ENCODE measurements at regions not wholly inside any gene's neighbourhood (a gene's known extent, or its start where the extent isn't known, plus 50 kb on each side); places are given as distances from the start of the nearest gene placed in this dataset.

GRCh38 chr2:117714745-117715417, 99.6 kb upstream of the DDX18 start:
- DNase-seq (ENCODE audit: low spot score): no peak

- DNase-seq (ENCODE audit: low spot score): no peak
These were observed 98.0 kb upstream of the DDX18 start for GRCh38 chr2:117716505-117716904.

DNA sequence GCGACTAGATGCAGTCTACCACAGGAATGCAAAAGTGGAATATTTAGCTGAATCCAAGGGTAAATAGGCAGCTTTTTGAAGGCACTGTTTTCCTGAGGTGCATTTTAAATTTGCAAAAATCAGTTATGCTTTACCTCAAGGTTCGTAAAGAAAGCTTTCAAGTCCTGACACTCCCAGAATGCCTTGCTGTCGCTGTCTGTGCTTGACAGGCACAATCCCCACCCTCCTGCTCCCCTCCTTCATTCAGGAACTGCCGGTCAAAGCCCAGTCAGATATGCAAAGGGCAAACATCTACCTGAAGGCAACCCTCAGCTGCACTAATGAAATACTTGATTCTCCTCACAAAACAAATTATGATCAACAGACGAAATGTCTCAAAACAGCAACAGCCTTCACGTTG, 97.4 kb upstream of the DDX18 start:
- DNase-seq (ENCODE audit: low spot score): no peak

GRCh38 chr2:117718048-117718447, 96.4 kb upstream of the DDX18 start:
- no peak for DNase-seq (ENCODE audit: low spot score)

- DNase-seq (ENCODE audit: low spot score): no peak
These were observed 93.7 kb upstream of the DDX18 start for GRCh38 chr2:117720765-117721164.

DNA sequence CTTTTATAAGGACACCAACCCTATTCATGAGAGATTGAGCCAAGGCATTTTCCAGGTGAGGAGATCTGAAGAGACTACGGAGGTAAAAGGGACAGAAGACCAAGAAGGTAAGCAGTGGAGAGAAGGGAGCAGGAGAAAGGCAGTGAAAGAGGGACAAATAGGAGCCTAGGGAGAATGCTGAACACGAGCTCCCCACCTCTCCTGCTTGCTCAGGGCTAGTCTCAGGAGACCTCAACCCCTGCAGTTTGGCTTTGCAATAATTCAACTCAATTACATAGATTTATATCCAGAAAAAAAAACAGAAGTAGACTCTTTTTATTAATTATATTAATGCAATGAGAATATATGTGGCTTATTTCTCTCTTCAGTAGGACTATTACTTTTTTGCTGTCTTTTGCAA, 91.0 kb upstream of the DDX18 start:
- no peak for DNase-seq (ENCODE audit: low spot score)

DNA sequence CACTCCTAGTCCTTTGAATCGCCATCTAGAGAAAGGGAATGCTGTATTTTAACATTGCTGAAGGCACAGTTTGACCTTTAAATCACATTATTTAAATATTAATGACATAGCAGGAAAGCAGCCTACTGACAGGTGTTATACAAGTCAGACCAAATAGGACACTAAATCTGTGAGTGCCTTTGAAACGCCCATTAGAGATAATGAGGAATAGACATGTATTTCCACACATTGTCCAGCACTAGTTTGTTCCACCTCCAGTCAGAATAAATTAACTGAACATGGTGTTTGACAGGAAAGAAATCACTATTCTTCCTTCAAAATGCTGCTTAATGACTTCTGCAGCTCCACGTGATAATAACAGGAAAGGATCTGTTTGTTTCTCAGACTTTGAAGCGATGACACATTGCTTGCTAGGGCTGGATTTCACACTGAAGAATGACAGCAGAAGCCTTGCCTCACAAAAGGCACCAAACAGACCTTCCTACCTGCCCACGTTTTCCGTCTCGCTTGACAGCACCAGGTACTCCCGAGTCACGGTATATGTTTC, 90.5 kb upstream of the DDX18 start:
- no peak for DNase-seq (ENCODE audit: low spot score)

DNA sequence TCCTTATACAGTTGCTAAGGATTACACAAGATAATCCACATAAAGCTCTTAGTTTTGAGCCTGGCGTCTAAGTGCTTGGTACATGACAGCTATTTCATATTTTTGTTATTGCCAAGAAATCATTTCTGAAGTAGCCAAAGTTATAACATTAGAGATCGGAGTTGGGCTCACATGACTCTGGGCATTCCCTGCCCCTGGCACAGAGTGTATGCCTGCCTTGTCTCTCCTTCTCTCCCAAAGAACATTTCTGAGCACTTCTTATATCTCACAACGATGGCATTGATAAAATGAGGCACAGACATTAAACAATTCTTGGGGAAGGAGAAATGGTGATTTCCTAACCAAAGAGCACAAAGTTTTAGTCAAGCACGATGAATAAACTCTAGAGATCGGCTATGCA, 87.7 kb upstream of the DDX18 start:
- DNase-seq (ENCODE audit: low spot score): no peak

GRCh38 chr2:117737846-117738245, 76.6 kb upstream of the DDX18 start:
- no peak for DNase-seq (ENCODE audit: low spot score)

DNA sequence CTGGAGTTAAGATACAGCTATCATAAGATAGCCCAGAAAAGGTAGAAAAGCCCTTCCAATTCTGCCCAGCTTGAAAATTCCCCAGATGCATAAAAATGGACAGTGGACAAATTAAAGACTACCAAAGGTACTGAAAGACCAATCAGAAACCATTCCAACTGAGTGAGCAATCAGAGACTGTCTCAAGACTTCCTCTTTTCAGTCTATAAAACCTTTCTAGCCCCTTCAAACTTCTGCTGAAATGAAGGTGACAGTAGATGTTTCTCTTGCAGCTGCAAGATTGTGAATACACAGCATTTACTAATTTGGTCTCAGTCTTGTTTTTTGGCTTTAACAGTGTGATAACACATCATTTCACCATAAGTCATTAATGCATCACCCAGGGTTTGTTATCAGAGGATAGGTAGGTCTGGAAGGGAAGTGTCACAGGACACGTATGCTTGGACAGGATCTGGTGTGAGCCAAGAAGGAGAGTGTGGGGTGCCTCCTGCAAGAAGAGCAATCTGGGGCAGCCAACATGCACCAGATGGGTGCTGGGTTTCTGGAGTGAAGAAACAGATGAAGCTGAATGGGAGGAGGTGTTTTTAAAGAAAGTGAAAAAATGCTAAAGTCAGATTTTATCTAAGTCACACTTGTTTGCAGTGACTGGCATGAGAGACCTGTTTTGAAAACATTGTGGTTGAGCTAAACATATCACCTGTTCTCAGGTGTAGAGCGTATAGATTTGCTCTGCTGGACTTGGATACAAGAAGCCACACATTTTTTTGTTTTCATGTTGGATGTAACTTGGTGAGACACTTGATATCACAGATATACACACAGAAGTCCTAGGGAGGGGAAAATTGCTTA, 75.3 kb upstream of the DDX18 start:
- no peak for DNase-seq (ENCODE audit: low spot score)

- DNase-seq (ENCODE audit: low spot score): no peak
These were observed 69.0 kb upstream of the DDX18 start for GRCh38 chr2:117745537-117745936.

- no peak for DNase-seq (ENCODE audit: low spot score)
These were observed 58.7 kb upstream of the DDX18 start for GRCh38 chr2:117755768-117756167.

DNA sequence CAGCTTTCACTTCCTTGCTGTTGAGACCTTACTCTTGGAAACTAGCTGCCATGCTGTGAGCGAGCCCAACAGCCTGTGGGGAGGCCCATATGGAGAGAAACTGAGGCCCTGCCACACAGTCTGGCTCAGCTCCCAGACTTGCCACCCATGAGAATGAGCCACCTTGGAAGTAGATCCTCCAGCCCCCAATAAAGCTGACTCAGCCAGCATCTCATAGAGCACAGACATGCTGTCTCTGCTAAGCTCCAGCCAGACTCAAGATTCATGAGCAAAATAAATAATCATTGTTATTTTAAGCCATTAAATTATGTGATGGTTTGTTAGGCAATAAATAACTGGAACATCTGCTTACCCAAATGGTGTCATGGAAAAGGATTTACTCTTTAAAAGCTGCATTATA, 53.6 kb upstream of the DDX18 start:
- DNase-seq (ENCODE audit: low spot score): no peak

- DNase-seq (ENCODE audit: low spot score): no peak
These were observed 52.0 kb upstream of the DDX18 start for GRCh38 chr2:117762454-117762853.

- no peak for DNase-seq (ENCODE audit: low spot score)
These were observed 50.7 kb upstream of the DDX18 start for GRCh38 chr2:117763804-117764203.

All from LoVo (cell line).